H1 (cell line): ENCODE measurements at regions not wholly inside any gene's neighbourhood (a gene's known extent, or its start where the extent isn't known, plus 50 kb on each side); places are given as distances from the start of the nearest gene placed in this dataset.

Experiments used
- PHF8 ChIP-seq: fragments of 200-600 bp; sonication (generic); conservative IDR thresholded peaks from 2 replicates; pipeline ENCODE4 v1.7.1; 2012; ENCODE audit warnings: low read depth, mild to moderate bottlenecking, inconsistent platforms, low read length, moderate library complexity
- SIRT6 ChIP-seq: IDR thresholded peaks from one replicate; pipeline ENCODE4 v1.7.1; 2012; ENCODE audit warnings: low read length, inconsistent platforms
- TF ChIP-seq, protein P1 (sequence below): IDR thresholded peaks from 2 replicates; pipeline ENCODE4 v1.6.1; 2012; ENCODE audit warnings: inconsistent platforms

DNA sequence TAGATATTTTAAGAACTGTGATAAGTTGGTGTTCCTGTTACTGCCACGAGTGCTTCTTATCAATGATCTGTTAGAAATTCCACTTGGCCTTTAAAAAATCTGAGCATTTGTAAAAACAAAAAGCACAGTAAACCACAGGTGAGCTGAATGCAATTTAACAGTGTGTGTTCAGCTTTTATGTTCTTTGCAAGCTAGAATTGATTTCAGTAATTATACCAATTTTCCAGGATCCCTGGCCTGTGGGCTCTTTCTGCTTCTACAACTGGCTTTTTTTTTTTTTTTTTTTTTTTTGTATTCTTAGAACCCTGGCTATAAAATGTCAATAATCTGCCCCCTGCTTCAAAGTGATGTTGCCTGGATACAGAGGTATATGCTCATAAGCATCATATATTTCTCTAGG is 548.5 kb upstream of the SLC8A1 start (continued):
- TF ChIP-seq SIRT6 (no peak), PHF8 (no peak)
- TF ChIP-seq, protein P1, sequence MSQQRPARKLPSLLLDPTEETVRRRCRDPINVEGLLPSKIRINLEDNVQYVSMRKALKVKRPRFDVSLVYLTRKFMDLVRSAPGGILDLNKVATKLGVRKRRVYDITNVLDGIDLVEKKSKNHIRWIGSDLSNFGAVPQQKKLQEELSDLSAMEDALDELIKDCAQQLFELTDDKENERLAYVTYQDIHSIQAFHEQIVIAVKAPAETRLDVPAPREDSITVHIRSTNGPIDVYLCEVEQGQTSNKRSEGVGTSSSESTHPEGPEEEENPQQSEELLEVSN = no peak
